ENCODE measurements at regions not wholly inside any gene's neighbourhood (a gene's known extent, or its start where the extent isn't known, plus 50 kb on each side); places are given as distances from the start of the nearest gene placed in this dataset.

GRCh38 chr11:128193615-128194014, 393.7 kb downstream of the ETS1 start:
- no peak for DNase-seq (ENCODE audit: low spot score)
- no peak for TF ChIP-seq CTCF (IDR thresholded peaks at IDR 0.05)
- no peak for ATAC-seq (ENCODE audit: low FRiP score)

GRCh38 chr11:128190312-128190711, 397.0 kb downstream of the ETS1 start:
- DNase-seq (ENCODE audit: low spot score) (no peak), ATAC-seq (ENCODE audit: low FRiP score) (no peak)
- no peak for TF ChIP-seq CTCF (IDR thresholded peaks at IDR 0.05)

GRCh38 chr11:128189823-128190222, 397.5 kb downstream of the ETS1 start:
- no peak for TF ChIP-seq CTCF (IDR thresholded peaks at IDR 0.05)
- no peak for DNase-seq (ENCODE audit: low spot score)
- no peak for ATAC-seq (ENCODE audit: low FRiP score)

- DNase-seq (ENCODE audit: low spot score), result no peak
These were observed 398.9 kb downstream of the ETS1 start for GRCh38 chr11:128188346-128189004.

GRCh38 chr11:128187835-128188234, 399.5 kb downstream of the ETS1 start:
- DNase-seq (ENCODE audit: low spot score) (no peak), ATAC-seq (ENCODE audit: low FRiP score) (no peak)
- no peak for TF ChIP-seq CTCF (IDR thresholded peaks at IDR 0.05)

More at GRCh38 chr11:128188346-128189004, 398.9 kb downstream of the ETS1 start:
- no peak for TF ChIP-seq CTCF (IDR thresholded peaks at IDR 0.05)
- no peak for ATAC-seq (ENCODE audit: low FRiP score)

- no peak for TF ChIP-seq CTCF (IDR thresholded peaks at IDR 0.05)
- no peak for DNase-seq (ENCODE audit: low spot score)
- ATAC-seq (ENCODE audit: low FRiP score), result no peak
These were observed 400.0 kb downstream of the ETS1 start for GRCh38 chr11:128187377-128187776.

- ATAC-seq (ENCODE audit: low FRiP score) (no peak), DNase-seq (ENCODE audit: low spot score) (no peak)
- TF ChIP-seq CTCF (IDR thresholded peaks at IDR 0.05), result no peak
These were observed 402.4 kb downstream of the ETS1 start for GRCh38 chr11:128184981-128185380.

Data from omental fat pad (tissue), 3 donors.